GM20000 (cell line): ENCODE measurements at regions not wholly inside any gene's neighbourhood (a gene's known extent, or its start where the extent isn't known, plus 50 kb on each side); places are given as distances from the start of the nearest gene placed in this dataset.

Experiments
- DNase-seq: peaks from one replicate; pipeline ENCODE4 v3.0.0; 2012; ENCODE audit warnings: low spot score
- CTCF ChIP-seq: IDR thresholded peaks from 2 replicates; pipeline ENCODE4 v1.5.1; 2012; ENCODE audit warnings: mild to moderate bottlenecking, control low read depth; ENCODE audit errors: extremely low read depth, missing control alignments

- DNase-seq, result no peak
- no peak for TF ChIP-seq CTCF
Observed at GRCh38 chr4:65265526-65265925, 404.8 kb downstream of the EPHA5 start.

- no peak for DNase-seq
- no peak for TF ChIP-seq CTCF
Observed at GRCh38 chr4:65259296-65259695, 411.0 kb downstream of the EPHA5 start.

GRCh38 chr4:65250916-65251315, 419.4 kb downstream of the EPHA5 start:
- no peak for DNase-seq
- no peak for TF ChIP-seq CTCF

DNA sequence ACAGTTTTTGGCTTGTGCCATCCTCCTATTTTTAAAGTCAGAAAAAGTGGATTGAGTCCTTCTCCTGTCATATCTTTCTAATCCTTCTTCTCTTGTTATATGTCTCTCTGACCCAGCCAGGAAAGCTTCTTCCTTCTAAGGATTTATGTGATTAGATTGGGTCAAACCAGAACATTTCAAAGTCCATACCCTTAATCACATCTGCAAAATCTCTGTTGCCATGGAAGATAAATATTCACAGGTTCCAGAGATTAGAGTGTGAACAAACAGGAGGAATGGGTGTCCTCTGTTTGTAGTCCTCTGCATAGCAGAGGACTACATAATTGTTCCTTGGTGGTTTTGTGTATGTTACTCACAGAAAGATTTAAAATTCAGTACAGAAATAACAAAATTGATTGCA, 421.2 kb downstream of the EPHA5 start:
- no peak for TF ChIP-seq CTCF
- no peak for DNase-seq

DNA sequence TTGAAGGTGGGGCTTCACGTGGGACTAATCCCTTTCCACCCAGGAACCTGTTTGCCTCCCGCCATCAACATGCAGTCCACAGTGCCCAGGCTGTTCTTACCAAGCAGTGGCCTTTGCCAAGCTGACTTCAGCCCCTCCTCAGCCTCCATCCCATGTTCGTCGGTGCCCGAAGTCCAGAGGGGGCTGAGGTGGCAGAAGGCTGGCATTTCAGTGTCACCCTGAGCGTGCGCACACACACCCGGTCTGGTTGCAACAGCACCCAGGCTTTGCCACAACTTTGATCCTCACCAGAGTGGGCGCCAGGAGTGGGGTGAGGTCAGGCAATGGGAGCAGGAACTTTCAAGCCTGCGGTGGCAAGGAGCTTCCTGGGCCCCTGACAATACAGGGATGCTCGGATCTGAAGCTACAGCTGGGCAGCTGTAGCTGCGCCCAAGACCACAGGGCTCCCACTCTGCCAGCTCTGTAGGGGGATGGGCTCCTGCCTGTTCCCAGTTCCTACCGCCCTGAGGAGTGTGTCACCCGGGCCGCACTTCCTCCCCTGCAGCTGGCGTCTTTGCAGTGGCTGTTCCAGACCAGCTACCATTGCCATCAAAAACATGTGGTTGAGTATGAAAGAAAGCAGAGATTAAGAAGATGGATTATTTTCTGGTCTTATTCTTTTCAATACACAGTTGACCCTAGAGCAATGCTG, 428.0 kb downstream of the EPHA5 start:
- no peak for DNase-seq
- no peak for TF ChIP-seq CTCF

DNA sequence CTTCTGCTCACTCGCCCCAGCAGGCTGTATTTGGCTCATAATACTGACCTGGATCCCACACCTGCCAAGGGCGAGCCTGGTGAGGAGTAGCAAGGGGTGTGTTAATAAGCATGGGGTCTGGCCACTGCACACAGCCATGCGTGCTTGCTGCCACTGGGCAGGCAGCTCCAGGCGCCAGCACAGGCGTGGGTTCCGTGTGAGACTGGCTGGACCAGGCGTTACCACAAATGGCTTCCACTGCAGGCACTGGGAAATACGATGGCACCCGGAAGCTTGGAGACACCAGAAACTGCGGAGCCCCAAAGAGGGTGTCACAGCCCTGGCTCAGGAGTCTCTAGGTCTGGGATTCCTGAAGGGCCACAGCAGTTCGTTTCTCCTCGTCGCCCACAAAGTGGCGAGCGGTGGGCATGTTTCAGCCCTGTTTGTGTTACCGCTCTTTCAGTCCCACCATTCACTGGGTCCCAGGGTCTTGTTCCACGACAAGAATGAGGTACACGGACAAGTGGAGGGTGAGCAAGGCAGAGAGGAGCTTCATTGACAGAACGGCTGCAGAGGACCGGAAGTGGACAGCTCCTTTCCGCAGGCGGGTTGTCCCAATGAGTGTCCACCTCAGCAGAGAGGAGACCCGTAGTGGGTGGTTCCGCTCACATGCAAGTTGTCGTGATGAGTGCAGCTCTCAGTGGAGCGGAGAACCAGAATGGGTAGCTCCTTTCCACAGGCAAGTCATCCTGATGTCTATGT, 428.9 kb downstream of the EPHA5 start:
- no peak for TF ChIP-seq CTCF
- DNase-seq, result no peak

DNA sequence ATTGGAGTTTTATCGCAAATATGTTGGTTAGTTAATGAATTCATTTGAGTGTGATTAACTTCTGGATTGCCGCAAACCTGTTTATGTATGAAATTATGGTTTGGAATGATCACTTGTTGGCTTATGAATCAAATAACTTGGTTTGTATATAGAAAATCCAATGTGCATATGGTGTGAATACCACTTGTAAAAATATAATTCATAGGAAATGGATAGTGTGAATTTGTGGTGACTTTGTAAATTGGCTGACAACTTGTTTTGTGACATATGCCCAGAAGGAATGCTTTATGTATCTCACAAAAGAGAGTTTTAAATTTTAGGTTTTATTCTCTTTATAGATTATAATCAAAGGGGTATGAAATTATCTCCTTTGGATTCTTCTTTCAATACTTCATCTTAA, 436.2 kb downstream of the EPHA5 start:
- no peak for DNase-seq
- no peak for TF ChIP-seq CTCF
